Neuronal stem cell (in vitro differentiated cells): ENCODE measurements at regions not wholly inside any gene's neighbourhood (a gene's known extent, or its start where the extent isn't known, plus 50 kb on each side); places are given as distances from the start of the nearest gene placed in this dataset.

Experiments used
- DNase-seq: peaks from one replicate; pipeline ENCODE4 v3.0.0-alpha.2; 2013; ENCODE audit warnings: low spot score
- H2AFZ ChIP-seq: one replicate; pipeline ENCODE4 v1.6.1; 2013; ENCODE audit warnings: mild to moderate bottlenecking, low read length, inconsistent platforms
- H2AK5ac ChIP-seq: 2 replicates; pipeline ENCODE4 v1.6.1; 2013; ENCODE audit warnings: low read depth, mild to moderate bottlenecking, inconsistent platforms, low read length, moderate library complexity, mixed read lengths
- H2BK120ac ChIP-seq: 2 replicates; pipeline ENCODE4 v1.6.1; 2013; ENCODE audit warnings: low read depth, mild to moderate bottlenecking, inconsistent platforms, low read length, moderate library complexity, mixed read lengths
- H2BK12ac ChIP-seq: one replicate; pipeline ENCODE4 v1.6.1; 2013; ENCODE audit warnings: low read length, inconsistent platforms
- H2BK15ac ChIP-seq: 2 replicates; pipeline ENCODE4 v1.6.1; 2013; ENCODE audit warnings: mild to moderate bottlenecking, low read length, inconsistent platforms, mixed read lengths
- H2BK5ac ChIP-seq: one replicate; pipeline ENCODE4 v1.6.1; 2013; ENCODE audit warnings: inconsistent platforms, mild to moderate bottlenecking, low read length, moderate library complexity
- H3K14ac ChIP-seq: one replicate; pipeline ENCODE4 v1.6.1; 2013; ENCODE audit warnings: low read length, inconsistent platforms
- H3K18ac ChIP-seq: 2 replicates; pipeline ENCODE4 v1.6.1; 2013; ENCODE audit warnings: low read length, inconsistent platforms
- H3K23ac ChIP-seq: 2 replicates; pipeline ENCODE4 v1.6.1; 2013; ENCODE audit warnings: low read depth, mild to moderate bottlenecking, mixed read lengths, low read length, inconsistent platforms; ENCODE audit not compliant: poor library complexity
- H3K27ac ChIP-seq: replicated peaks from 3 replicates; pipeline ENCODE4 v1.5.1; 2013; ENCODE audit warnings: low read length, inconsistent platforms
- H3K27me3 ChIP-seq, 3 experiments: 2 replicates each; pipeline ENCODE4 v1.6.1; 2013; ENCODE audit warnings: low read length in 3 of 3, mild to moderate bottlenecking in 2 of 3, inconsistent platforms in 1 of 3, low read depth in 1 of 3, mixed read lengths in 1 of 3, moderate library complexity in 1 of 3; ENCODE audit not compliant: control insufficient read depth in 3 of 3, insufficient read depth in 3 of 3
- H3K36me3 ChIP-seq, 2 donors: replicated peaks in 1 of 2; 2 replicates each; pipeline ENCODE4 v1.6.1; 2013; ENCODE audit warnings: low read length in 2 of 2; ENCODE audit not compliant: control insufficient read depth in 2 of 2, insufficient read depth in 2 of 2
- H3K4ac ChIP-seq: 2 replicates; pipeline ENCODE4 v1.6.1; 2013; ENCODE audit warnings: inconsistent platforms, mild to moderate bottlenecking, low read length, moderate library complexity
- H3K4me1 ChIP-seq, 2 donors: 1 replicate in 1 of 2; 2 replicates in 1 of 2; pipeline ENCODE4 v1.6.1; 2013; ENCODE audit warnings: low read length in 2 of 2, low read depth in 1 of 2; ENCODE audit not compliant: control insufficient read depth in 2 of 2, insufficient read depth in 1 of 2
- H3K4me2 ChIP-seq: one replicate; pipeline ENCODE4 v1.6.1; 2013; ENCODE audit warnings: mild to moderate bottlenecking, low read length, inconsistent platforms; ENCODE audit not compliant: insufficient read depth, poor library complexity, severe bottlenecking
- H3K4me3 ChIP-seq, 2 donors: 2 replicates each; pipeline ENCODE4 v1.5.1; 2013; ENCODE audit warnings: low read length in 2 of 2, mild to moderate bottlenecking in 2 of 2, inconsistent platforms in 1 of 2, moderate library complexity in 1 of 2
- H3K79me1 ChIP-seq: one replicate; pipeline ENCODE4 v1.6.1; 2013; ENCODE audit warnings: low read depth, mild to moderate bottlenecking, inconsistent platforms, low read length, moderate library complexity
- H3K9ac ChIP-seq: one replicate; pipeline ENCODE4 v1.6.1; 2013; ENCODE audit warnings: mild to moderate bottlenecking, low read depth, low read length, inconsistent platforms; ENCODE audit not compliant: poor library complexity
- H3K9me3 ChIP-seq, 2 donors: replicated peaks in 1 of 2; 2 replicates each; pipeline versions ENCODE3 to v1.6.1; 2013; ENCODE audit warnings: low read length in 2 of 2, mild to moderate bottlenecking in 2 of 2, inconsistent platforms in 1 of 2, low read depth in 1 of 2, mixed read lengths in 1 of 2, moderate library complexity in 1 of 2; ENCODE audit not compliant: control insufficient read depth in 2 of 2, insufficient read depth in 1 of 2
- H4K8ac ChIP-seq: one replicate; pipeline ENCODE4 v1.6.1; 2013; ENCODE audit warnings: low read depth, mild to moderate bottlenecking, inconsistent platforms, low read length, moderate library complexity
- H4K91ac ChIP-seq: one replicate; pipeline ENCODE4 v1.6.1; 2013; ENCODE audit warnings: low read length, low read depth, mild to moderate bottlenecking, inconsistent platforms; ENCODE audit not compliant: poor library complexity
- WGBS, 2 donors: extraction: QIAGEN DNeasy Blood & Tissue Kit; methylation state at CpG; one replicate each; pipeline ENCODE4 v1.1.7; 2013; ENCODE audit warnings: missing lambda C conversion rate in 2 of 2, mixed read lengths in 1 of 2; ENCODE audit not compliant: insufficient read length in 2 of 2, insufficient replicate concordance in 1 of 2; ENCODE audit errors: extremely low coverage in 2 of 2; 5-methylcytosine and 5-hydroxymethylcytosine counted together

DNA sequence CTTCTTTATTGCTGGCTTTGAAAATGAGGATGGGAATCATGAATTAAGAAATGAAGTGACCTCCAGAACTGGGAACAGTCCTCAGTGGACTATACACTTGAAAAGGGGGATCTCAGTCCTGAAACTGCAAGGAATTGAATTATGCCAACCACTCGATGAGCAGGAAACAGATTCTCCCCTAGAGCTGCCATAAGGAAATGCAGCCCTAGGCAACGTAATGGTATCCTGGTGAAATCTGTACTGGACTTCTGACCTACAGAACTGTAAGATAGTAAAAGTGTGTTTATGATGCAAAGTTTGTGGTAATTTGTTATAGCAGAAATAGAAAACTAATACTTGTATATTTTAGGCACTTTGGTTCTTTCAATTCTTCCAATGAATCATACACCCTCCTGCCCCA lies 236.4 kb upstream of the TAC1 start:
- Histone ChIP-seq H3K4ac (no peak overlapping the region), H3K23ac (no peak overlapping the region), H3K9ac (no peak overlapping the region), H3K4me1 (no peaks in the 10 kb centered on the region), H2BK12ac (no peak overlapping the region), H2AFZ (no peak overlapping the region), H3K4me2 (no peak overlapping the region), H2AK5ac (no peak overlapping the region), H3K36me3 (no peaks in the 10 kb centered on the region), H4K91ac (no peak overlapping the region), H4K8ac (no peak overlapping the region), H3K18ac (no peak overlapping the region), H2BK15ac (no peak overlapping the region), H3K14ac (no peak overlapping the region), H3K27ac (no peak overlapping the region), H3K4me3 (no peak overlapping the region), H2BK120ac (no peak overlapping the region), H2BK5ac (no peak overlapping the region), H3K27me3 (no peaks in the 10 kb centered on the region), H3K9me3 (no peaks in the 10 kb centered on the region), H3K79me1 (no peaks in the 10 kb centered on the region)
- WGBS, 2 donors, result no CpG with 5 or more reads among the region's 2 CpGs
- no peak for DNase-seq

DNA sequence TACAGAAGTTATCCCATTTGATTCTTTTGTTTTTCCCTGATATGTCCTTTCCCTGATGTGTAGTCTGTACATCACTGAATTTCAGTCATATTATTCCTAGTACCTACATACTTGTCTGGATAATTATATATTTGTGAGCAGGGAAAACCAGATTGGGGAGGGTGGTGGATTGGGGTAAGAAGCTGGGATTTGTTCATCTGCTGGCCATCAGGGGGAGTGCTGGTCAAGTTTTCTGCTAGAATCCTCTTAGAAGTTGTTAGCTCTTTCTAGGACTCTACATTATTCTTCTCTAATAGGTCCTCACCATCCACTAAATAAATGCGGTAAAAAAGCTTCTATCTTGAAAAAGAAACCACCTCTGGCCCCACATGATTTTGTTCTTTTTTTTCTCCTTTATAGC lies 232.7 kb upstream of the TAC1 start:
- Histone ChIP-seq H3K4me2 (no peak overlapping the region), H3K23ac (no peak overlapping the region), H2BK120ac (no peak overlapping the region), H4K8ac (no peak overlapping the region), H3K36me3 (no peaks in the 10 kb centered on the region), H4K91ac (no peak overlapping the region), H3K4ac (no peak overlapping the region), H3K27ac (no peak overlapping the region), H2BK15ac (no peak overlapping the region), H3K18ac (no peak overlapping the region), H3K9ac (no peak overlapping the region), H2BK12ac (no peak overlapping the region), H2BK5ac (no peak overlapping the region), H3K27me3 (no peaks in the 10 kb centered on the region), H3K4me1 (no peaks in the 10 kb centered on the region), H3K9me3 (no peaks in the 10 kb centered on the region), H3K79me1 (no peaks in the 10 kb centered on the region), H2AFZ (no peak overlapping the region), H3K4me3 (no peak overlapping the region), H3K14ac (no peak overlapping the region), H2AK5ac (no peak overlapping the region)
- DNase-seq, result peak; percentile 21
- WGBS, 2 donors, result no CpG with 5 or more reads among the region's 1 CpG

DNA sequence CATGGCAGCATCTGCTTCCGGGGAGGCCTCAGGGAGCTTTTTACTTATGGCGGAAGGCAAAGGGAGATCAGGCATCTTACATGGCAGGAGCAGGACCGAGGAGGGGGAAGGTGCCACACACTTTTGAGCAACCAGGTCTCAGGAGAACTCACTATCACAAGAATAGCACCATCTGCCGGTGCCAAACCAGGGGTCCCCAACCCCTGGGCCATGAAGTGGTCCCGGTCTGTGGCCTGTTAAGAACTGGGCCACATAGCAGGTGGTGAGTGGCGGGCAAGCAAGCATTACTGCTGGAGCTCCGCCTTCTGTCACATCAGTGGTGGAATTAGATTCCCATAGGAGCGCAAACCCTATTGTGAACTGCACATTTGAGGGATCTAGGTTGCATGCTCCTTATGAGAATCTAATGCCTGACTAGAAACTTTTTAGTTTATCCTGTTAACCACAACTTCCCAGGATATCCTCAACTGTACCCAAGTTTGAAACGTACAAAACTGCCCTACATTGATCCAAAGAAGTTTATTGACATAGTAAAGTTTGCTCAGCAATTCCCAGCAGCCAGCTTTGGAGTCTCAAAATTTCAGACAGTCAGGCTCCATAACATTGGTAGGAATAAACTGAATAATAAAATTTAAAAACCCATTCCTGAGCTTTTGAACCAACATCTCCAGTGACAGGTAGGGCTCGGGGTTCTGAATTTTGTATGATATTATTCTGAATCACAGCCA lies 228.4 kb upstream of the TAC1 start:
- Histone ChIP-seq H3K18ac (no peak overlapping the region), H2BK120ac (no peak overlapping the region), H3K14ac (no peak overlapping the region), H3K9me3 (no peaks in the 10 kb centered on the region), H4K8ac (no peak overlapping the region), H3K36me3 (no peaks in the 10 kb centered on the region), H3K79me1 (no peaks in the 10 kb centered on the region), H3K4me2 (no peak overlapping the region), H2BK15ac (no peak overlapping the region), H2BK5ac (no peak overlapping the region), H3K4me3 (no peak overlapping the region), H3K27me3 (no peaks in the 10 kb centered on the region), H3K9ac (no peak overlapping the region), H2AK5ac (no peak overlapping the region), H4K91ac (no peak overlapping the region), H3K4ac (no peak overlapping the region), H2BK12ac (no peak overlapping the region), H3K4me1 (no peaks in the 10 kb centered on the region), H2AFZ (no peak overlapping the region), H3K27ac (no peak overlapping the region), H3K23ac (no peak overlapping the region)
- no peak for DNase-seq
- no CpG with 5 or more reads among the region's 10 CpGs for WGBS, 2 donors

DNA sequence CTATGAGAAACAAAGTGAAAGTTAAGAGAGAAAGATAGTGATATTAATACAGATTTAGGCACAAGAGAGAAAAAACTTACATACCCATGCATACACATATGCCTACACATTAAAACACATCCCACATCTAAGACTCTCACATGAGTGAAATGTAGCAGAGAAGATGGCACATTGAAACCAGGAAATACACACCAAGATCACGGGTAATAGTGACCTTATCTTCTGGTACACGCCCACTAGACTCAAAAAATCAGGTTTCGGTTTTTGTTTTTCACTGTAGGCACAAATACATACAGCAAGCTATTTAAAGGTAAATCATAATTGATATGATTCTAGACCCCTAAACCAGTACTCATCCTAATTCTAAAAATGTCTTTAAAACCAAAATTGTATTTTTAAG lies 225.2 kb upstream of the TAC1 start:
- H2BK15ac ChIP-seq, result no peak overlapping the region
- no peaks in the 10 kb centered on the region for H3K4me1 ChIP-seq
- no peaks in the 10 kb centered on the region for H3K36me3 ChIP-seq
- H3K4me3 ChIP-seq, result no peak overlapping the region
- no peak overlapping the region for H2BK5ac ChIP-seq
- H4K91ac ChIP-seq, result no peak overlapping the region
- H4K8ac ChIP-seq, result no peak overlapping the region
- no peaks in the 10 kb centered on the region for H3K9me3 ChIP-seq
- H3K18ac ChIP-seq, result no peak overlapping the region
- no peak overlapping the region for H3K4ac ChIP-seq
- no peak overlapping the region for H2BK120ac ChIP-seq
- H2BK12ac ChIP-seq, result no peak overlapping the region
- H3K4me2 ChIP-seq, result no peak overlapping the region
- DNase-seq, result no peak
- no peak overlapping the region for H3K27ac ChIP-seq
- H3K79me1 ChIP-seq, result no peaks in the 10 kb centered on the region
- no peaks in the 10 kb centered on the region for H3K27me3 ChIP-seq
- H2AK5ac ChIP-seq, result no peak overlapping the region
- no peak overlapping the region for H2AFZ ChIP-seq
- no peak overlapping the region for H3K14ac ChIP-seq
- H3K23ac ChIP-seq, result no peak overlapping the region
- WGBS, 2 donors, result no CpG with 5 or more reads among the region's 3 CpGs
- H3K9ac ChIP-seq, result no peak overlapping the region
